GM10266 (cell line): ENCODE measurements at regions not wholly inside any gene's neighbourhood (a gene's known extent, or its start where the extent isn't known, plus 50 kb on each side); places are given as distances from the start of the nearest gene placed in this dataset.

Source experiments
- DNase-seq: peaks from one replicate; pipeline ENCODE4 v3.0.0; 2012; ENCODE audit errors: extremely low spot score
- CTCF ChIP-seq: IDR thresholded peaks from 2 replicates; pipeline ENCODE4 v1.5.1; 2012; ENCODE audit warnings: mild to moderate bottlenecking, low read depth; ENCODE audit not compliant: control insufficient read depth, insufficient read depth; ENCODE audit errors: missing control alignments

- no peak for DNase-seq
- no peak for TF ChIP-seq CTCF
Observed at GRCh38 chr5:98442448-98442847, 331.0 kb upstream of the RGMB start.

- no peak for TF ChIP-seq CTCF
- no peak for DNase-seq
Observed at GRCh38 chr5:98443881-98444280, 329.6 kb upstream of the RGMB start.

GRCh38 chr5:98453296-98453695 lies 320.2 kb upstream of the RGMB start:
- TF ChIP-seq CTCF, result no peak
- no peak for DNase-seq

GRCh38 chr5:98454407-98454806 lies 319.1 kb upstream of the RGMB start:
- TF ChIP-seq CTCF, result no peak
- DNase-seq, result no peak

GRCh38 chr5:98454904-98455303 lies 318.6 kb upstream of the RGMB start:
- DNase-seq, result no peak
- TF ChIP-seq CTCF, result no peak

- TF ChIP-seq CTCF, result no peak
Observed at GRCh38 chr5:98455665-98456064, 317.8 kb upstream of the RGMB start.

GRCh38 chr5:98458004-98458403 lies 315.5 kb upstream of the RGMB start:
- no peak for TF ChIP-seq CTCF
- DNase-seq, result no peak

More at GRCh38 chr5:98455665-98456064, 317.8 kb upstream of the RGMB start:
- DNase-seq, result no peak
